ENCODE measurements at regions not wholly inside any gene's neighbourhood (a gene's known extent, or its start where the extent isn't known, plus 50 kb on each side); places are given as distances from the start of the nearest gene placed in this dataset.

GRCh38 chr2:144595279-144595678 lies 75.4 kb upstream of the ZEB2 start:
- Histone ChIP-seq H3K4me1 (ENCODE audit: control insufficient read depth in 3 of 3, insufficient read depth in 2 of 3, low read depth in 1 of 3, low read length in 2 of 3) (peaks cover 0 to 6% (median 0%) of the 10 kb centered on the region in 3 donors), H3K9me3 (ENCODE audit: control insufficient read depth in 2 of 2, insufficient read depth in 1 of 2, low read depth in 1 of 2, low read length in 1 of 2) (no peaks in the 10 kb centered on the region), H3K27ac (ENCODE audit: low read depth in 1 of 3, low read length in 2 of 3) (no peak overlapping the region), H3K4me3 (ENCODE audit: low read depth in 1 of 3, low read length in 3 of 3) (no peak overlapping the region), H3K27me3 (ENCODE audit: control insufficient read depth in 3 of 3, insufficient read depth in 3 of 3, low read length in 3 of 3) (no peaks in the 10 kb centered on the region), H3K36me3 (ENCODE audit: control insufficient read depth in 3 of 3, insufficient read depth in 2 of 3, low read depth in 1 of 3, low read length in 3 of 3) (no peaks in the 10 kb centered on the region)
- WGBS, 3 donors = 36 to 68% (median 60%) methylated on average over 2 of the region's 2 CpGs
- no peak for DNase-seq
- FAIRE-seq = no peak

GRCh38 chr2:144593803-144594202 lies 73.9 kb upstream of the ZEB2 start:
- Histone ChIP-seq H3K27me3 (ENCODE audit: control insufficient read depth in 3 of 3, insufficient read depth in 3 of 3, low read length in 3 of 3) (no peaks in the 10 kb centered on the region), H3K36me3 (ENCODE audit: control insufficient read depth in 3 of 3, insufficient read depth in 2 of 3, low read depth in 1 of 3, low read length in 3 of 3) (no peaks in the 10 kb centered on the region), H3K4me1 (ENCODE audit: control insufficient read depth in 3 of 3, insufficient read depth in 2 of 3, low read depth in 1 of 3, low read length in 2 of 3) (peaks cover 0 to 6% (median 0%) of the 10 kb centered on the region in 3 donors), H3K4me3 (ENCODE audit: low read depth in 1 of 3, low read length in 3 of 3) (no peak overlapping the region), H3K9me3 (ENCODE audit: control insufficient read depth in 2 of 2, insufficient read depth in 1 of 2, low read depth in 1 of 2, low read length in 1 of 2) (no peaks in the 10 kb centered on the region), H3K27ac (ENCODE audit: low read depth in 1 of 3, low read length in 2 of 3) (no peak overlapping the region)
- DNase-seq (no peak), FAIRE-seq (no peak)
- 84 to 91% (median 85%) methylated on average over 2 of the region's 2 CpGs for WGBS, 3 donors

- DNase-seq (no peak), FAIRE-seq (no peak)
- H3K9me3 ChIP-seq (ENCODE audit: control insufficient read depth in 2 of 2, insufficient read depth in 1 of 2, low read depth in 1 of 2, low read length in 1 of 2) = no peaks in the 10 kb centered on the region
- 84 to 87% (median 85%) methylated on average over 8 of the region's 8 CpGs for WGBS, 3 donors
- no peaks in the 10 kb centered on the region for H3K36me3 ChIP-seq (ENCODE audit: control insufficient read depth in 3 of 3, insufficient read depth in 2 of 3, low read depth in 1 of 3, low read length in 3 of 3)
- H3K4me1 ChIP-seq (ENCODE audit: control insufficient read depth in 3 of 3, insufficient read depth in 2 of 3, low read depth in 1 of 3, low read length in 2 of 3) = peaks cover 0 to 6% (median 0%) of the 10 kb centered on the region in 3 donors
- no peak overlapping the region for H3K27ac ChIP-seq (ENCODE audit: low read depth in 1 of 3, low read length in 2 of 3)
- no peaks in the 10 kb centered on the region for H3K27me3 ChIP-seq (ENCODE audit: control insufficient read depth in 3 of 3, insufficient read depth in 3 of 3, low read length in 3 of 3)
- no peak overlapping the region for H3K4me3 ChIP-seq (ENCODE audit: low read depth in 1 of 3, low read length in 3 of 3)
These were observed 72.8 kb upstream of the ZEB2 start for GRCh38 chr2:144592500-144593256.

DNA sequence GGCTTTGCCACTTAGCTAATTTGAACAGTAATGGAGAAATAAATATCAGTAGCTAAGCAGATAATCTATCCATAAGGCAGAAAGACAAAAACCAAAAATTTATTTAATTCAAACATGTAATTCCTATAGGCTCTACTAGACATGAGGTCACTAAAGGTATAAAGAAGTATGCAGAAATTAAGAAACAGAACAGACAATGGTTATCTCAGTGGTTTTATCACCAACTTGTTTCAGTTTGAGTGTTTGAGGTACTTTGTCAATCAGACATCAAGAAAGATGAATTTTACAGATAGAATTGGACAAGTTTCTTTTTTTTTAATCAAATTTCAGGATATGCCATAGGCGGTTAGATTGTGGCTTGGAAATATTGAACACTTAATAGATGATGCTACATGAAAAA lies 67.4 kb upstream of the ZEB2 start:
- H3K4me3 ChIP-seq (ENCODE audit: low read depth in 1 of 3, low read length in 3 of 3) = no peak overlapping the region
- H3K4me1 ChIP-seq (ENCODE audit: control insufficient read depth in 3 of 3, insufficient read depth in 2 of 3, low read depth in 1 of 3, low read length in 2 of 3) = no peaks in the 10 kb centered on the region
- no peaks in the 10 kb centered on the region for H3K9me3 ChIP-seq (ENCODE audit: control insufficient read depth in 2 of 2, insufficient read depth in 1 of 2, low read depth in 1 of 2, low read length in 1 of 2)
- no peak for FAIRE-seq
- H3K27me3 ChIP-seq (ENCODE audit: control insufficient read depth in 3 of 3, insufficient read depth in 3 of 3, low read length in 3 of 3) = no peaks in the 10 kb centered on the region
- no peak overlapping the region for H3K27ac ChIP-seq (ENCODE audit: low read depth in 1 of 3, low read length in 2 of 3)
- 84 to 88% (median 88%) methylated on average over 1 of the region's 1 CpG for WGBS, 3 donors
- no peak for DNase-seq
- H3K36me3 ChIP-seq (ENCODE audit: control insufficient read depth in 3 of 3, insufficient read depth in 2 of 3, low read depth in 1 of 3, low read length in 3 of 3) = no peaks in the 10 kb centered on the region

DNA sequence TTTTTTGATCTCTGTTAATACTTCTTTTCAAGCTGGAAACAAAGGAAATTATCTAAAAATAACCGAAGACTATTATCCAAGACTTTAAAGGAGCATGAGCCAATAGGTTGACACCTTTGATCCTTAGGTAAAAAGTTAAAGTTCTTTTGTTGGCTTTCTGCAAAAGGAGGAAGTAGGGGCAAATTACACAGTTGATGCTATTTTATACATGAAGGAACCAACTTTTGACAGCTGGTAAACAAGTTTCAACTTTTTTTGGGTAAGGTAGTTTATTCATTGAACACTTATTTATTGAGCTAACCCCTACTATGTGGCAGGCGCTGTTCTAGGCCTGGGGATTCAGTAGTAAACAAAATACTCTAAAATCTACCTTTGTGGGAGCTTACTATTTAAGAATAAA lies 66.6 kb upstream of the ZEB2 start:
- peaks cover 0 to 3% (median 0%) of the 10 kb centered on the region in 3 donors for H3K4me1 ChIP-seq (ENCODE audit: control insufficient read depth in 3 of 3, insufficient read depth in 2 of 3, low read depth in 1 of 3, low read length in 2 of 3)
- no peaks in the 10 kb centered on the region for H3K9me3 ChIP-seq (ENCODE audit: control insufficient read depth in 2 of 2, insufficient read depth in 1 of 2, low read depth in 1 of 2, low read length in 1 of 2)
- FAIRE-seq (no peak), DNase-seq (no peak)
- H3K27ac ChIP-seq (ENCODE audit: low read depth in 1 of 3, low read length in 2 of 3) = no peak overlapping the region
- no peak overlapping the region for H3K4me3 ChIP-seq (ENCODE audit: low read depth in 1 of 3, low read length in 3 of 3)
- no peaks in the 10 kb centered on the region for H3K36me3 ChIP-seq (ENCODE audit: control insufficient read depth in 3 of 3, insufficient read depth in 2 of 3, low read depth in 1 of 3, low read length in 3 of 3)
- no peaks in the 10 kb centered on the region for H3K27me3 ChIP-seq (ENCODE audit: control insufficient read depth in 3 of 3, insufficient read depth in 3 of 3, low read length in 3 of 3)
- 74 to 91% (median 77%) methylated on average over 2 of the region's 2 CpGs for WGBS, 3 donors

DNA sequence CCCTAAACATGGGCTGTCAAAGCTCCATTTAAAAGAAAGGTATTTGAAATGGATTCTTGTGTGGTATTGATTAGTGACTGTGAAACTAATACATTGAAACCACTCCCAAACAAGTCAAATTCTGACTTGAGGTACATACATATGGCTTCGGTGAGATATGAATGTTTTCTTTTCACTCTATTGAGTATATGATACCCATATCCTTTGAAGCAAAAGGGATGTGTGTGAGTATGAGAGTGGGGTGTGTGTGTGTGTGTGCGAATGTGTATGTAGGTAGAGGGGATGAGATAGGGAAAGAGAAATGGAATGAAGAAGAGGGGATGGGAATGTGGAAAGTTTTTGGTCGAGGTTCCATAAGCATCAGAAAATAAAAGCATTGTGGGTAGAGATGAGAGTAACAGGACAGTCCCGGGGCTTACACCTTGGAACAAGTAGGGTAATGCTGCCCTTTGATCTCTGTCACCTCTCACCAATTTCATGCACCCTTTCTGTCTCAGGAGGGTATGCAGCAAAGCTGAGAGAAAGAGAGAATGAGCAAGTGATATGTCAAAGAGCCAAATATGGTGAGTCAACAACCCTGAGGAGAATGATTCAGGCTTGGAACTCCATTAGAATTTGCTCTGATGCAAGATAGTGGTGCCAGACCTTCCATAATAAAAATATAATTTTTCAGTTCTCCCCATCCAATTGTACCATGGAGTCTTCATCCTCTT lies 64.0 kb upstream of the ZEB2 start:
- Histone ChIP-seq H3K9me3 (ENCODE audit: control insufficient read depth in 2 of 2, insufficient read depth in 1 of 2, low read depth in 1 of 2, low read length in 1 of 2) (no peaks in the 10 kb centered on the region), H3K27me3 (ENCODE audit: control insufficient read depth in 3 of 3, insufficient read depth in 3 of 3, low read length in 3 of 3) (no peaks in the 10 kb centered on the region), H3K27ac (ENCODE audit: low read depth in 1 of 3, low read length in 2 of 3) (no peak overlapping the region), H3K4me1 (ENCODE audit: control insufficient read depth in 3 of 3, insufficient read depth in 2 of 3, low read depth in 1 of 3, low read length in 2 of 3) (peaks cover 0 to 3% (median 0%) of the 10 kb centered on the region in 3 donors), H3K4me3 (ENCODE audit: low read depth in 1 of 3, low read length in 3 of 3) (no peak overlapping the region), H3K36me3 (ENCODE audit: control insufficient read depth in 3 of 3, insufficient read depth in 2 of 3, low read depth in 1 of 3, low read length in 3 of 3) (no peaks in the 10 kb centered on the region)
- DNase-seq (no peak), FAIRE-seq (no peak)
- WGBS, 3 donors = 59 to 73% (median 66%) methylated on average over 4 of the region's 4 CpGs

- FAIRE-seq (no peak), DNase-seq (no peak)
- H3K4me1 ChIP-seq (ENCODE audit: control insufficient read depth in 3 of 3, insufficient read depth in 2 of 3, low read depth in 1 of 3, low read length in 2 of 3) = peaks cover 0 to 3% (median 0%) of the 10 kb centered on the region in 3 donors
- H3K27me3 ChIP-seq (ENCODE audit: control insufficient read depth in 3 of 3, insufficient read depth in 3 of 3, low read length in 3 of 3) = no peaks in the 10 kb centered on the region
- no peaks in the 10 kb centered on the region for H3K9me3 ChIP-seq (ENCODE audit: control insufficient read depth in 2 of 2, insufficient read depth in 1 of 2, low read depth in 1 of 2, low read length in 1 of 2)
- H3K36me3 ChIP-seq (ENCODE audit: control insufficient read depth in 3 of 3, insufficient read depth in 2 of 3, low read depth in 1 of 3, low read length in 3 of 3) = no peaks in the 10 kb centered on the region
- no peak overlapping the region for H3K27ac ChIP-seq (ENCODE audit: low read depth in 1 of 3, low read length in 2 of 3)
- 73 to 82% (median 75%) methylated on average over 6 of the region's 6 CpGs for WGBS, 3 donors
- H3K4me3 ChIP-seq (ENCODE audit: low read depth in 1 of 3, low read length in 3 of 3) = no peak overlapping the region
These were observed 63.4 kb upstream of the ZEB2 start for GRCh38 chr2:144583381-144583729.

- DNase-seq (peak in 1 of 2 donors; percentile 4), FAIRE-seq (no peak)
- H3K4me1 ChIP-seq (ENCODE audit: control insufficient read depth in 3 of 3, insufficient read depth in 2 of 3, low read depth in 1 of 3, low read length in 2 of 3) = peaks cover 0 to 3% (median 0%) of the 10 kb centered on the region in 3 donors
- no peak overlapping the region for H3K4me3 ChIP-seq (ENCODE audit: low read depth in 1 of 3, low read length in 3 of 3)
- H3K27ac ChIP-seq (ENCODE audit: low read depth in 1 of 3, low read length in 2 of 3) = no peak overlapping the region
- H3K36me3 ChIP-seq (ENCODE audit: control insufficient read depth in 3 of 3, insufficient read depth in 2 of 3, low read depth in 1 of 3, low read length in 3 of 3) = no peaks in the 10 kb centered on the region
- H3K27me3 ChIP-seq (ENCODE audit: control insufficient read depth in 3 of 3, insufficient read depth in 3 of 3, low read length in 3 of 3) = no peaks in the 10 kb centered on the region
- no peaks in the 10 kb centered on the region for H3K9me3 ChIP-seq (ENCODE audit: control insufficient read depth in 2 of 2, insufficient read depth in 1 of 2, low read depth in 1 of 2, low read length in 1 of 2)
- WGBS, 3 donors = 27 to 58% (median 47%) methylated on average over 12 of the region's 12 CpGs
These were observed 62.9 kb upstream of the ZEB2 start for GRCh38 chr2:144582651-144583380.
